ENCODE measurements at regions not wholly inside any gene's neighbourhood (a gene's known extent, or its start where the extent isn't known, plus 50 kb on each side); places are given as distances from the start of the nearest gene placed in this dataset.

DNA sequence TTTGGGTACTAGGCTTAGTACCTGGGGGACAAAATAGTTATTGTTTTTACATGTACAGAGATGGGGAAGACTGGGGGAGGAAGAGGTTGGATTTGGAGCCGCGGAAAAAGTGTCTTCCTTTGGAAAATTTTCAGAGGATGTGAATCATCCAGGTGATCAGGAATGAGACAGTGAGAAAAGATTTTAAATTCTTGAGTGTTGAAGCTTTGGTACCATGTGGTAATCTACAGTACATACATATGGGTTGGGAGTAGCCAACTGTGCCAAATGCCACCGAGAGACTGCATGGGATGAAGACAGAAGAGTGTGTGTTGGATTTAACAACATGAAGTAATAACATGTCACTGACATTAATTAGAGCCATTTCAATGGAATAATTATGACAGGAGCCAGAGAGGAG, 1238.2 kb downstream of the ROBO1 start:
- TF ChIP-seq POLR2A (IDR thresholded peaks at IDR 0.05) (no peak), POLR2AphosphoS5 (IDR thresholded peaks at IDR 0.05) (no peak)
- TF ChIP-seq, protein P1, sequence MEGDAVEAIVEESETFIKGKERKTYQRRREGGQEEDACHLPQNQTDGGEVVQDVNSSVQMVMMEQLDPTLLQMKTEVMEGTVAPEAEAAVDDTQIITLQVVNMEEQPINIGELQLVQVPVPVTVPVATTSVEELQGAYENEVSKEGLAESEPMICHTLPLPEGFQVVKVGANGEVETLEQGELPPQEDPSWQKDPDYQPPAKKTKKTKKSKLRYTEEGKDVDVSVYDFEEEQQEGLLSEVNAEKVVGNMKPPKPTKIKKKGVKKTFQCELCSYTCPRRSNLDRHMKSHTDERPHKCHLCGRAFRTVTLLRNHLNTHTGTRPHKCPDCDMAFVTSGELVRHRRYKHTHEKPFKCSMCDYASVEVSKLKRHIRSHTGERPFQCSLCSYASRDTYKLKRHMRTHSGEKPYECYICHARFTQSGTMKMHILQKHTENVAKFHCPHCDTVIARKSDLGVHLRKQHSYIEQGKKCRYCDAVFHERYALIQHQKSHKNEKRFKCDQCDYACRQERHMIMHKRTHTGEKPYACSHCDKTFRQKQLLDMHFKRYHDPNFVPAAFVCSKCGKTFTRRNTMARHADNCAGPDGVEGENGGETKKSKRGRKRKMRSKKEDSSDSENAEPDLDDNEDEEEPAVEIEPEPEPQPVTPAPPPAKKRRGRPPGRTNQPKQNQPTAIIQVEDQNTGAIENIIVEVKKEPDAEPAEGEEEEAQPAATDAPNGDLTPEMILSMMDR (IDR thresholded peaks at IDR 0.05), result no peak

Data from transverse colon (tissue), 4 donors.